ENCODE measurements at regions not wholly inside any gene's neighbourhood (a gene's known extent, or its start where the extent isn't known, plus 50 kb on each side); places are given as distances from the start of the nearest gene placed in this dataset.

DNA sequence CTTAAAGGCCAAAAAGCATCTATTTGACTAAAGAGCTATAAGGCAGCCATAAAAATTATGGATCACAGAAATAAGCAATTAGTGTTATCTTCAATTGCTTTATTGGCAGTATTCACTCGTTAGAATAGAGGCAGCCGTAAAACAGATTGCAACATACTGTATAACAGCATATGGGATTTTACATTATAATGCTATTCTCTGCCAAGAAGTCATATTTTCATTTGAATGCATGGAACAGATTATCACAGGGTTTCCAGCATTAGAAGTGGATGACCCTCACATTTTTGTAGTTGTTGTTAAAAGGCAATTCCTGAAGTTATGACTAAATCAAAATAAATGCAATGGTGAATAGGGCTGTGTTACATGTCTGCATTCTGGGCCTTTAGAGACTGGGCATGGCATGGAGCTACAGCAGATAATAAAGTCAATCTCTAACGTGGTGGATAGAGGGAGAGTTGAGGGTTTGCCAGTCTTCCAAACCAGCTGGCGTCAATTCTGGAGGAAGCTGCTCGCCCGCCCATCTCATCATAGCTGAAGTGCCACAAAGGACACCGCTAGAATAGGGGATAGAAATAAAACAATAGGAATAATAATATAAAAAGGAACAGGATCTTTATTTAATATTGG is 155.4 kb upstream of the VRK2 start:
- TF ChIP-seq, protein P1, sequence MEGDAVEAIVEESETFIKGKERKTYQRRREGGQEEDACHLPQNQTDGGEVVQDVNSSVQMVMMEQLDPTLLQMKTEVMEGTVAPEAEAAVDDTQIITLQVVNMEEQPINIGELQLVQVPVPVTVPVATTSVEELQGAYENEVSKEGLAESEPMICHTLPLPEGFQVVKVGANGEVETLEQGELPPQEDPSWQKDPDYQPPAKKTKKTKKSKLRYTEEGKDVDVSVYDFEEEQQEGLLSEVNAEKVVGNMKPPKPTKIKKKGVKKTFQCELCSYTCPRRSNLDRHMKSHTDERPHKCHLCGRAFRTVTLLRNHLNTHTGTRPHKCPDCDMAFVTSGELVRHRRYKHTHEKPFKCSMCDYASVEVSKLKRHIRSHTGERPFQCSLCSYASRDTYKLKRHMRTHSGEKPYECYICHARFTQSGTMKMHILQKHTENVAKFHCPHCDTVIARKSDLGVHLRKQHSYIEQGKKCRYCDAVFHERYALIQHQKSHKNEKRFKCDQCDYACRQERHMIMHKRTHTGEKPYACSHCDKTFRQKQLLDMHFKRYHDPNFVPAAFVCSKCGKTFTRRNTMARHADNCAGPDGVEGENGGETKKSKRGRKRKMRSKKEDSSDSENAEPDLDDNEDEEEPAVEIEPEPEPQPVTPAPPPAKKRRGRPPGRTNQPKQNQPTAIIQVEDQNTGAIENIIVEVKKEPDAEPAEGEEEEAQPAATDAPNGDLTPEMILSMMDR (conservative IDR thresholded peaks at IDR 0.05; ENCODE audit: low read length) = no peak
- TF ChIP-seq EZH2phosphoT487 (IDR thresholded peaks at IDR 0.05; ENCODE audit: borderline replicate concordance) = no peak
